HG03575 (cell line): ENCODE measurements at regions not wholly inside any gene's neighbourhood (a gene's known extent, or its start where the extent isn't known, plus 50 kb on each side); places are given as distances from the start of the nearest gene placed in this dataset.

Source experiments
- ATAC-seq: cut with Tn5 transposase; IDR thresholded peaks from one replicate; pipeline ENCODE4 v1.9.1; 2021; ENCODE audit not compliant: unreplicated experiment, insufficient number of reproducible peaks, low FRiP score; ENCODE audit errors: extremely low read depth

DNA sequence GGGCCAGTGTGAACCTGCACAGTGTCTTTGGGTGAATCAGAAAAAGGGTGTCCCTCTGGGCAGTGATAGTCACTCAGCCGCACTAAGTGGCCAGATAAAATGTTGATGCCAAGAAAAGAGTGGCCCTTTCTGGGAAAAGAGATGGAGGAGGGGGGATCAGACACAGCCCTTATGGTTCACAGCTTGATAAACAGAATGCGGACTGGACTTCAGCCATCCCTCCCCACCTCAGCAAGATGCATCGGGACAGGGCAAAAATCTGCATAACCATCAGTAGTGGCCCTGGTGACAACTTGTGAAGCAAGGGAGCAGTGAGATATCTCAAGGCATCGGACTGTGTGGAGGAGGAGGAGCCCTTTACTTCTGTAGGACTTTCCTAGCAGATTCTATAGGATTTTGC lies 353.8 kb upstream of the PLXNA2 start:
- no peak for ATAC-seq

- ATAC-seq, result no peak
These were observed 354.9 kb upstream of the PLXNA2 start for GRCh38 chr1:208599063-208599462.

GRCh38 chr1:208600456-208601190 lies 356.4 kb upstream of the PLXNA2 start:
- ATAC-seq, result no peak

- ATAC-seq, result no peak
These were observed 357.4 kb upstream of the PLXNA2 start for GRCh38 chr1:208601561-208601960.

GRCh38 chr1:208603721-208604120 lies 359.5 kb upstream of the PLXNA2 start:
- no peak for ATAC-seq

GRCh38 chr1:208604295-208604694 lies 360.1 kb upstream of the PLXNA2 start:
- peak; percentile 97 for ATAC-seq

DNA sequence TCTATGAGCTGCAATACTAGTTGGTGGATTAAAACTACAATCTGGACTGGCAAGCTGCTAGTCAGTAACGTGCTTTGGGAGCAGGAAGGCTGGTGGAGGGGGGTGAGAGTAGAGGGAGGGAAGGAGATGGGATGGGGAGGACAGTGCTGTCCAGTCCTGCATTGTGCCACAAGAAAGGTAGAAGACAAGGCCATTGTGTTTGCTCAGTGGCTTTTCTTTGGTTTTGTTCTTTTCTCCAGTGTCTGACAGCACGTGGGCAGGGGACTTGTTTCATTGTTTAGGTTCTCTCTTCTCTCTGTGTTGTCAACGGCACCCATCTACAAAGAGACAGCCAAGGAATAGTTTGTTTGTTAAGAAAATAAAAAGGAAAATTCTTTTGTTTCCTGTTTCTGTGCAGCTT lies 362.8 kb upstream of the PLXNA2 start:
- ATAC-seq, result no peak

DNA sequence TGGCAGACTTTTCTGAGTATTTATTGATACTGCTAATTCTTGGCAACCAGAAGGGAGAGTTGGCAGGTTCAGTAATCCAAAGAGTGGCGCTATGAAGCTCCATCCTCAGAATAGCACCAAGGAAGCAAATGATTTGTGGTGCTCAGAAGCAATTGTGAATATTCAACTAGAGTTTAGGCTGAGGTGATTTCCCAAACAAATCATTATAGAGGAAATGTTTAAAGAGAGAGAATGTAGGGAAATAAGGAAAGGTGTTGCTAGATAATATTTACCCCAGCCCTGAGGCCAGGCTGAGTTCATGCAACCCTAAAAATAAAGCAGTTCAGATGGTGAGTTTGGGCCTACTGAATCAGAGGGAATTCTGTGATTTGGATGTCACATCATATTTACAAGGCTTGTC lies 363.4 kb upstream of the PLXNA2 start:
- ATAC-seq, result no peak

DNA sequence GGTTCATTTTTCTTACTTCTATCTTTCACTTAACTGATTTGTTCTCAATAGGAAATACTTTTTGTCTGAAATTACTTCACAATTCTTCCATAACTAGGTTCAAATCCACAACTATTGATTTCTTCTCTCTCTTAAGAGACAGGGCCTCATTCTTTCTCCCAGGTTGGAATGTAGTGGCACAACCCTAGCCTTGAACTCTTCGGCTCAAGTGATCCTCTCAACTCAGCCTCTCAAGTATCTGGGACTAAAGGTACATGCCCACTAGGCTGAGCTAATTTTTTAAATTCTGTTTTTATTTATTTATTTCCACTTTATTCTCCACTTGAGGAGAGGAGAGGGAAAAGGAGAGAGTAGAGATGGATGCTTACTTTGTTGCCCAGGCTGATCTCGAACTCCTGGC lies 370.4 kb upstream of the PLXNA2 start:
- no peak for ATAC-seq

GRCh38 chr1:208615371-208615770 lies 371.2 kb upstream of the PLXNA2 start:
- ATAC-seq, result no peak

DNA sequence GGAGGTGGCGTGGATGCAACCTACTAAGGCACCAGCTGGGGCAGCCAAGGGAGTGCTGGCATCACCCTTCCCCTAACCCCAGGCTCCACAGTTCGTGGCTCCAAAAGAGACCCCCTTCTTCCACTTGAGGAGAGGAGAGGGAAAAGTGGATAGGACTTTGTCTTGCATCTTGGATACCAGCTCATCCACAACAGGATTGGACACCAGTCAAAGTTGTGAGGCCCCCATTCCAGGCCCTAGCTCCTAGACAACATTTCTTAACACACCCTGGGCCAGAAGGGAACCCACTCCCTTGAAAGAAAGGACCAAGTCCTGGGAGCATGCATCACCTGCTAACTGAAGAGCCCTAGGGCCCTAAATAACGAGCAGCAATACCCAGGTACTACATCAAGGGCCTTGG lies 372.6 kb upstream of the PLXNA2 start:
- ATAC-seq, result no peak

- no peak for ATAC-seq
These were observed 384.1 kb upstream of the PLXNA2 start for GRCh38 chr1:208628022-208628914.

GRCh38 chr1:208631092-208631491 lies 386.9 kb upstream of the PLXNA2 start:
- ATAC-seq, result no peak

GRCh38 chr1:208631506-208631905 lies 387.3 kb upstream of the PLXNA2 start:
- ATAC-seq, result no peak

GRCh38 chr1:208634346-208635140 lies 390.4 kb upstream of the PLXNA2 start:
- ATAC-seq, result no peak

GRCh38 chr1:208637181-208637580 lies 393.0 kb upstream of the PLXNA2 start:
- no peak for ATAC-seq

DNA sequence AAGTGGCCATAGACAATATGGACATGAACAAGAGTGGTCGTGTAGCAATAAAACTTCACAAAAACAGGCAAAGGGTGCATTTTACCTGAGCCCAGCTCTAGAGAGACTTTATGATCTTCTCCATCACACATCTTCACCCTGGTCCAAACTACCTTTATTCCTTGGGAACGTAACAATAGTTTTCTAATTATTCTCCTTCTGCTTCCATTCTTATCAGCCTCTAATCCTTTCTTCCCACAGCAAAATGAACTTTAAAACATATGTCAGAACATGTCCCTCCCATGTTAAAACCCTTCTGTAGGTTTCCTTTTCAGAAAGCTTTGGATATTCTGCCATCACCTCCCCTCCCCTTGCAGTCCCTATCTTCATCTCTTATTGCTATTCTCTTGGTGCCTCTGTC lies 395.2 kb upstream of the PLXNA2 start:
- ATAC-seq, result no peak

- no peak for ATAC-seq
These were observed 396.1 kb upstream of the PLXNA2 start for GRCh38 chr1:208640295-208640694.

GRCh38 chr1:208641579-208642280 lies 397.5 kb upstream of the PLXNA2 start:
- no peak for ATAC-seq
